ENCODE measurements at regions not wholly inside any gene's neighbourhood (a gene's known extent, or its start where the extent isn't known, plus 50 kb on each side); places are given as distances from the start of the nearest gene placed in this dataset.

GRCh38 chr22:42203609-42204008 lies 66.8 kb downstream of the TCF20 start:
- Mint-ChIP-seq H3K27ac (ENCODE audit: unreplicated experiment) (no peak overlapping the region), H3K9me3 (ENCODE audit: unreplicated experiment) (no peaks in the 10 kb centered on the region), H3K36me3 (ENCODE audit: unreplicated experiment) (peaks cover 21% of the 10 kb centered on the region), H3K4me3 (ENCODE audit: unreplicated experiment) (no peak overlapping the region), H3K27me3 (ENCODE audit: unreplicated experiment) (no peaks in the 10 kb centered on the region), H3K4me1 (ENCODE audit: unreplicated experiment) (peaks cover 15% of the 10 kb centered on the region)
- no peak for TF ChIP-seq CTCF (IDR thresholded peaks at IDR 0.05)
- DNase-seq (ENCODE audit: extremely low spot score, unreplicated experiment), result no peak

- Mint-ChIP-seq H3K27me3 (ENCODE audit: unreplicated experiment) (no peaks in the 10 kb centered on the region), H3K4me1 (ENCODE audit: unreplicated experiment) (peaks cover 11% of the 10 kb centered on the region), H3K9me3 (ENCODE audit: unreplicated experiment) (no peaks in the 10 kb centered on the region), H3K36me3 (ENCODE audit: unreplicated experiment) (peaks cover 19% of the 10 kb centered on the region), H3K4me3 (ENCODE audit: unreplicated experiment) (no peak overlapping the region), H3K27ac (ENCODE audit: unreplicated experiment) (no peak overlapping the region)
- DNase-seq (ENCODE audit: extremely low spot score, unreplicated experiment), result no peak
- TF ChIP-seq CTCF (IDR thresholded peaks at IDR 0.05), result no peak
Measured at GRCh38 chr22:42202669-42203068, 67.8 kb downstream of the TCF20 start.

- Mint-ChIP-seq H3K4me3 (ENCODE audit: unreplicated experiment) (no peak overlapping the region), H3K9me3 (ENCODE audit: unreplicated experiment) (no peaks in the 10 kb centered on the region), H3K27ac (ENCODE audit: unreplicated experiment) (no peak overlapping the region), H3K27me3 (ENCODE audit: unreplicated experiment) (no peaks in the 10 kb centered on the region), H3K4me1 (ENCODE audit: unreplicated experiment) (peaks cover 5% of the 10 kb centered on the region), H3K36me3 (ENCODE audit: unreplicated experiment) (peaks cover 19% of the 10 kb centered on the region)
- no peak for DNase-seq (ENCODE audit: extremely low spot score, unreplicated experiment)
- no peak for TF ChIP-seq CTCF (IDR thresholded peaks at IDR 0.05)
Measured at GRCh38 chr22:42202048-42202447, 68.4 kb downstream of the TCF20 start.

GRCh38 chr22:42199025-42199424 lies 68.4 kb upstream of the CYP2D6 start:
- TF ChIP-seq CTCF (IDR thresholded peaks at IDR 0.05), result no peak
- peaks cover 3% of the 10 kb centered on the region for H3K4me1 Mint-ChIP-seq (ENCODE audit: unreplicated experiment)

GRCh38 chr22:42198226-42198625 lies 67.6 kb upstream of the CYP2D6 start:
- DNase-seq (ENCODE audit: extremely low spot score, unreplicated experiment), result no peak
- no peak overlapping the region for H3K27ac Mint-ChIP-seq (ENCODE audit: unreplicated experiment)
- no peak for TF ChIP-seq CTCF (IDR thresholded peaks at IDR 0.05)
- peaks cover 3% of the 10 kb centered on the region for H3K4me1 Mint-ChIP-seq (ENCODE audit: unreplicated experiment)
- no peaks in the 10 kb centered on the region for H3K27me3 Mint-ChIP-seq (ENCODE audit: unreplicated experiment)
- H3K9me3 Mint-ChIP-seq (ENCODE audit: unreplicated experiment), result no peaks in the 10 kb centered on the region
- H3K36me3 Mint-ChIP-seq (ENCODE audit: unreplicated experiment), result peaks cover 8% of the 10 kb centered on the region
- no peak overlapping the region for H3K4me3 Mint-ChIP-seq (ENCODE audit: unreplicated experiment)

More at GRCh38 chr22:42199025-42199424, 68.4 kb upstream of the CYP2D6 start:
- no peak for DNase-seq (ENCODE audit: extremely low spot score, unreplicated experiment)
- H3K36me3 Mint-ChIP-seq (ENCODE audit: unreplicated experiment), result peaks cover 13% of the 10 kb centered on the region
- no peak overlapping the region for H3K4me3 Mint-ChIP-seq (ENCODE audit: unreplicated experiment)
- no peaks in the 10 kb centered on the region for H3K9me3 Mint-ChIP-seq (ENCODE audit: unreplicated experiment)
- H3K27ac Mint-ChIP-seq (ENCODE audit: unreplicated experiment), result no peak overlapping the region
- no peaks in the 10 kb centered on the region for H3K27me3 Mint-ChIP-seq (ENCODE audit: unreplicated experiment)
